ENCODE measurements at regions not wholly inside any gene's neighbourhood (a gene's known extent, or its start where the extent isn't known, plus 50 kb on each side); places are given as distances from the start of the nearest gene placed in this dataset.

DNA sequence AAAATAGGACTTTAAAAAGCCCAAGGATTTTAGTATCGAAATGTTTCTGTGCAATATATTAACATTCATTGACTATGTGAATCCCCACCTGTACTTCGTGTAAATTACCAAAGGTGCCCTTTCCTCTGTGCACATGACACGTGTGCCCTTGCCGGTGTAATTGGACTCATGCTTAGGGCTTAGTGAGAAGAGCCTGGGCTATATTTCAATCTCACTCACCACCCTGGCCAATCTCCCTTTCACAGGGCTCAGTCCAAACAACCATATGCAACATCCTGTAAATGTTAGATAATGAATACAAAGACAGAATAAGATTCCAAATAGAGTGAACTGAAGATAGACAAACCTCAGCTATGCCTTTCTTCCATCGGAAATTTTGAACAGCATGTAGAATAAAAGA, 564.3 kb downstream of the USP25 start:
- no peak overlapping the region for H3K27ac Mint-ChIP-seq (ENCODE audit: unreplicated experiment)
- H3K27me3 Mint-ChIP-seq (ENCODE audit: low read depth): no peaks in the 10 kb centered on the region
- H3K36me3 Mint-ChIP-seq (ENCODE audit: low read depth): peaks cover 2% of the 10 kb centered on the region
- DNase-seq (ENCODE audit: low spot score): no peak
- H3K9me3 Mint-ChIP-seq (ENCODE audit: low read depth): no peaks in the 10 kb centered on the region
- no peaks in the 10 kb centered on the region for H3K4me1 Mint-ChIP-seq (ENCODE audit: low read depth)
- no peak overlapping the region for H3K4me3 Mint-ChIP-seq (ENCODE audit: unreplicated experiment)
- TF ChIP-seq, protein P1, sequence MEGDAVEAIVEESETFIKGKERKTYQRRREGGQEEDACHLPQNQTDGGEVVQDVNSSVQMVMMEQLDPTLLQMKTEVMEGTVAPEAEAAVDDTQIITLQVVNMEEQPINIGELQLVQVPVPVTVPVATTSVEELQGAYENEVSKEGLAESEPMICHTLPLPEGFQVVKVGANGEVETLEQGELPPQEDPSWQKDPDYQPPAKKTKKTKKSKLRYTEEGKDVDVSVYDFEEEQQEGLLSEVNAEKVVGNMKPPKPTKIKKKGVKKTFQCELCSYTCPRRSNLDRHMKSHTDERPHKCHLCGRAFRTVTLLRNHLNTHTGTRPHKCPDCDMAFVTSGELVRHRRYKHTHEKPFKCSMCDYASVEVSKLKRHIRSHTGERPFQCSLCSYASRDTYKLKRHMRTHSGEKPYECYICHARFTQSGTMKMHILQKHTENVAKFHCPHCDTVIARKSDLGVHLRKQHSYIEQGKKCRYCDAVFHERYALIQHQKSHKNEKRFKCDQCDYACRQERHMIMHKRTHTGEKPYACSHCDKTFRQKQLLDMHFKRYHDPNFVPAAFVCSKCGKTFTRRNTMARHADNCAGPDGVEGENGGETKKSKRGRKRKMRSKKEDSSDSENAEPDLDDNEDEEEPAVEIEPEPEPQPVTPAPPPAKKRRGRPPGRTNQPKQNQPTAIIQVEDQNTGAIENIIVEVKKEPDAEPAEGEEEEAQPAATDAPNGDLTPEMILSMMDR (IDR thresholded peaks at IDR 0.05): no peak

DNA sequence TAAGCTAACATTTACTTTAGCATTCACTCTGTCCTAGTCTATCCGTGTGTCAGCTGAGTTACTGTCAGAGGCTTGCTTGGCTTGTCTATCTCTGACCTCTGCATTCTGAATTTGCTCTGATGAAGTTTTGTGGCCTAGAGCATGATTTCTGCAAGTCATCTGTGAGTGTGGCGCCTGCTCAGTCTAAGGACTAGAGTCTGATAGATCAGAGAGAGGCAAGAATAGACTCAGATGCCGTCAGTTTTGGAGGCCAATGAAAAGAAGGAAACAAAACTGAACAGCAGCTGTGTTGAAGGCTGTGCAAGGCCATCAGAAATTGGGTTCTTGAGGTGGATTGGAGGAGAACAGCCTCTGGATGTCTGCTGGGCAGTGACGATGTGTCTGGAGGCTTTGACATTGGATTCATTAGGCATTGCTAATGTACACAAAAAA, 573.1 kb downstream of the USP25 start:
- TF ChIP-seq, protein P1 (IDR thresholded peaks at IDR 0.05): no peak
- H3K27me3 Mint-ChIP-seq (ENCODE audit: low read depth): no peaks in the 10 kb centered on the region
- no peaks in the 10 kb centered on the region for H3K9me3 Mint-ChIP-seq (ENCODE audit: low read depth)
- H3K4me3 Mint-ChIP-seq (ENCODE audit: unreplicated experiment): peak overlapping the region; percentile 20
- no peaks in the 10 kb centered on the region for H3K36me3 Mint-ChIP-seq (ENCODE audit: low read depth)
- peak overlapping the region; percentile 91 for H3K27ac Mint-ChIP-seq (ENCODE audit: unreplicated experiment)
- DNase-seq (ENCODE audit: low spot score): no peak
- peaks cover 36% of the 10 kb centered on the region for H3K4me1 Mint-ChIP-seq (ENCODE audit: low read depth)

DNA sequence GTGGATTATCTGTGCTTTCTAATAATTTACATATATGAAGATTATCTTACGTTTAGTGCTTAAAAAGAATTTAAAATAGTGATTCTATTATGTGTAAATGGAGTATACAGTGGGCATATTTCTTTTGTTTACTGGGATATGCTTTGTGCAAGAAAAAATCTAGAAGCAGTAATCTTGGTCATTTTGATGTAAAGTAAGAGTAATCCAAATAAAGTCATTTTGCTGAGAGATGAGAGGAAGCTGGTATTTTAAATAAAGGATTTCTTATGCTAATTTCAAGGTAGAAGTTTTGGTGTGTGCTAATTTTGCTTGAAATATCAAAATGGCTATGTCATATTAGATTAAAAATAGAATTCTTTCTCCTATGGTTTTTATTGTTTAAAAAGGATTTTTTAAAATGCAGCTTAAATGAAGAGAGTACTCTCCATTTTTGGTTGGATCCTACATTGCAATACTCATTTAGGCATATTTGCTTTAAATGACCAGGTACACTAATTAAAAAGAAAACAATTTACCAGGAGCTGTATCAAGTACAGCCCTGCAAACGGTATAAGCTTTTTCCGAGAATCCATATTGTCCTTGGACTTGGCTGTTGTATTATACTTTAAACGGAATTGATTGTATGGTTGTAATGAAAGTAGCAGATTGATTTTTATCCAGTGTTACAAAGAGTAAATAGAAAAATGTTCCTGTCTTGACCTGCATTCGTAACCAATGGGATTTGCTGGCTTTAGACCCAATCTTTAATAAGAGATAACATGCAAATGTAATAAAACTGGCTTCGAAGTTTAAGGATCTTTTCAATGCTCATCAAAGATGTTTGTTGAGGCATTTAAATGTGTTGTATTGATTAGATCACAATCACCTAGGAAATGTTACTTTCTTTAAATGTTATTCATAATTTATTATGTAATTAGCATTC, 574.7 kb downstream of the USP25 start:
- DNase-seq (ENCODE audit: low spot score): no peak
- H3K36me3 Mint-ChIP-seq (ENCODE audit: low read depth): no peaks in the 10 kb centered on the region
- H3K9me3 Mint-ChIP-seq (ENCODE audit: low read depth): no peaks in the 10 kb centered on the region
- H3K27ac Mint-ChIP-seq (ENCODE audit: unreplicated experiment): no peak overlapping the region
- H3K4me3 Mint-ChIP-seq (ENCODE audit: unreplicated experiment): no peak overlapping the region
- TF ChIP-seq, protein P1 (IDR thresholded peaks at IDR 0.05): no peak
- H3K4me1 Mint-ChIP-seq (ENCODE audit: low read depth): peaks cover 50% of the 10 kb centered on the region
- H3K27me3 Mint-ChIP-seq (ENCODE audit: low read depth): no peaks in the 10 kb centered on the region

DNA sequence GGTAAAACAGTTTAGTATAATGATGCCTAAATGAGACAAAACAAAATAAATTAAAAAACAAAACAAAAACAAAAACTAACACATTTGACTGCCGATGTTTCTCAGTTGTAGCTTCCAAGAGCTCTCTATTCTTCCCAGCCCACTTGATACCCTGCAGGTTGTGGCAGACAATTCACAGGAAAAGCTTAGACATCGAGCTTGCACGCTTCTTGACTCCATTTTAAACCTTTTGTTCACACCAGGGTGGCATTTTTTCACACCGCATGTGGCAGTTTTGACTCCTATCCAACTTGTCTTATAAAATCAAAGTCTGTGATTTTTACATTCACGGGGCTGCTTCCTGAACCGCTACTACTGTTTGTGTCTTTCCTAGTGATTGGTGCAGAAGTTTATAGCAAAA, 575.9 kb downstream of the USP25 start:
- DNase-seq (ENCODE audit: low spot score): no peak
- Mint-ChIP-seq H3K9me3 (ENCODE audit: low read depth) (no peaks in the 10 kb centered on the region), H3K27ac (ENCODE audit: unreplicated experiment) (peak overlapping the region; percentile 90), H3K36me3 (ENCODE audit: low read depth) (peaks cover 3% of the 10 kb centered on the region), H3K4me3 (ENCODE audit: unreplicated experiment) (peak overlapping the region; percentile 55), H3K4me1 (ENCODE audit: low read depth) (peaks cover 61% of the 10 kb centered on the region), H3K27me3 (ENCODE audit: low read depth) (no peaks in the 10 kb centered on the region)
- TF ChIP-seq, protein P1 (IDR thresholded peaks at IDR 0.05): no peak

DNA sequence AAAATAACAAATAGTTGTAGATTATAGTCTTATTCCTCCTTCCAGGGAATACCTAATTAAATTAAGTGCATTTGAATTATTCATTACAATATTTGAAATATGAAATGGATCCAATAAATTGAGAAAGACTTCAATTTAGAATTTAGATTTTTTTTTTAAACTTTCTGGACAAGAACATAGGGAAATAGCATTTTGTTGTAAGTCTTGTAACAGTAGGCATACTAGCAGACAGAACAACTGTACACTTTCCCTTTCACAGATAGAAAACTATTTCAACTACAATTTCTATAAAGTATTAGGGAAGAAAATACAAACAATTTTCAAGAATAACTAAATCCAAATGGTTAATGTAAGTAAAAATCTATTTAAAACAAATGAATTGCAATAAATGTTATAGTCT, 577.5 kb downstream of the USP25 start:
- Mint-ChIP-seq H3K9me3 (ENCODE audit: low read depth) (no peaks in the 10 kb centered on the region), H3K4me1 (ENCODE audit: low read depth) (peaks cover 59% of the 10 kb centered on the region), H3K27me3 (ENCODE audit: low read depth) (no peaks in the 10 kb centered on the region), H3K27ac (ENCODE audit: unreplicated experiment) (peak overlapping the region; percentile 56), H3K36me3 (ENCODE audit: low read depth) (peaks cover 3% of the 10 kb centered on the region), H3K4me3 (ENCODE audit: unreplicated experiment) (peak overlapping the region; percentile 48)
- TF ChIP-seq, protein P1 (IDR thresholded peaks at IDR 0.05): no peak
- no peak for DNase-seq (ENCODE audit: low spot score)

Measured in chondrocyte (in vitro differentiated cells).